ENCODE measurements at regions not wholly inside any gene's neighbourhood (a gene's known extent, or its start where the extent isn't known, plus 50 kb on each side); places are given as distances from the start of the nearest gene placed in this dataset.
"Not testable (repeated sequence)": the region's sequence is repeated elsewhere in the genome, so short reads cannot be mapped to it uniquely, and the experiment has no call there.

DNA sequence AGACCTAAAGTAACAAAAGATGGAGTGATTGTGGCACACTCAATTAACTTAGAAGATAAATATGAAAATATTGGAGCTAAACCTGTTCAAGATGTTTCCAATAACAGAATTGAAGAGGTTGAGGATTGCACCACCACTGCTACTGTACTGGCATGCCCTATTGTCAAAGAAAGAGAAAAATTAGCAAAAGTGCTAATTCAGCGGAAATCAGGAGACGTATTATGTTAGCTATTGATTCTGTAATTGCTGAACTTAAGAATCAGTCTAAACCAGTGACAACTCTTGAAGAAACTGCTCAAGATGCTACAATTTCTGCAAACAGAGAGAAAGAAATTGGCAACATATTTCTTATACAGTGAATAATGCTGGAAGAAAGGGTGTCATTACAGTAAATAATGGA, 754.4 kb downstream of the CDH18 start:
- DNase-seq (ENCODE audit: low spot score) = no peak

DNA sequence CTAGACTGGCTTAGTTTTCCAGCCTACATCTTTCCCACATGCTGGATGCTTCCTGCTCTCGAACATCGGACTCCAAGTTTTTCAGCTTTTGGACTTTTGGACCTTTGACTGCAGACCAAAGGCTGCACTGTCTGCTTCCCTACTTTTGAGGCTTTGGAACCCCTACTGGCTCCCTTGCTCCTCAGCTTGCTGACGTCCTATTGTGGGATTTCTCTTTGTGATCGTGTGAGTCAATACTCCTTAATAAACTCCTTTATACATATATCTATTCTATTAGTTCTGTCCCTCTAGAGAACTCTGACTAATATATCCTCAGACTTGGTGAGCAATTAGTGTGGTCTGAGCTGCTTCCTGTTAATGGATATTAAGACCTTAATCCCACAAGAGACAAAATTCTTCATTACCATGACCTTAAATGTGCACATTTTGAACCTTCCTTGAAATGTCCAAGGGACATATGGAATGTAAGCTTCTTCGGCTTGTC, 752.9 kb downstream of the CDH18 start:
- DNase-seq (ENCODE audit: low spot score) = no peak

DNA sequence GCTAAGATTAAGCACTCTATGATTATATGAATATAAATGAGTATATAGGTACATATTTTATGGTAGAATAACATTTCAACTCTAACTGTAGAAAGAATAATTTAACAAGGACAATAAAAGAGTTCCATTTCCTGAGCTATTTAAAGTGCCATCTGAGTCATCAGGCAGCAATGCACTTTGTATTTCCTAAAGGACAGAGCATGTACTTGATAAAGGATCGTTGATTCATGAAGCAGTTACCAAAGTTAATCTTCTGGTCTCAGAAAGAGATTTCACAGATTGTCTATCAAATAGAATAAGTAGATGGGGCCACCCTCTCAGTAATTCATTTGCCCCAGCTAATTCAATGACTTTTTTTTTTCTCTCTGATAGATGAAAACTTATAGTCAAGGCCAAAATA, 747.8 kb downstream of the CDH18 start:
- no peak for DNase-seq (ENCODE audit: low spot score)

DNA sequence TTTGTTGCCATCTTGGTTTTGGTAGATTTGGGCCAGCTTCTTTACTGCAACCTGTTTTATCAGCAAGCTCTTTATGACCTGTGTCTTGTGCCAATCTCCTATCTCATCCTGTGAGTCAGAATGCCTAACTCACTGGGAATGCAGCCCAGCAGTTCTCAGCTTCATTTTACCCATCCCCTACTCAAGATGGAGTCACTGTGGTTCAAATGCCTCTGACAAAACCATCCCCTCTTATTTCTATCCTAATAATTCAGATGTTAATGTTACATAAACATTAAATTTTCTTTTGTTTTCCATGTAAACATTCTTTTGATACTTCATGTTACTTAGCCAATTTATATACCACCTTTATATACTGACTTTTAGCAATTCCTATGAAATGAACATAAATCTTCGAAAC, 746.3 kb downstream of the CDH18 start:
- DNase-seq (ENCODE audit: low spot score) = no peak

DNA sequence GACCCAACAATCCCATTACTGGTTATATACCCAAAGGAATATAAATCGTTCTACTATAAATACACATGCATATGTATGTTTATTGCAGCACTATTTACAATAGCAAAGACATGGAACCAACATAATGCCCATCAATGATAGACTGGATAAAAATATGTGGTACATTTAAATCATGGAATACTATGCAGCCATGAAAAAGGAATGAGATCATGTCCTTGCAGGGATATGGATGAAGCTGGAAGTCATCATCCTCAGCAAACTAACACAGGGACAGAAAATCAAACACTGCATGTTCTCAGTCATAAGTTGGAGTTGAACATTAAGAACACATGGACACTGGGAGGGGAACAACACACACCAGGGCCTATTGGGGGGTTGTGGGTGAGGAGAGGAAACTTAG, 741.8 kb downstream of the CDH18 start:
- not testable (repeated sequence) for DNase-seq (ENCODE audit: low spot score)

DNA sequence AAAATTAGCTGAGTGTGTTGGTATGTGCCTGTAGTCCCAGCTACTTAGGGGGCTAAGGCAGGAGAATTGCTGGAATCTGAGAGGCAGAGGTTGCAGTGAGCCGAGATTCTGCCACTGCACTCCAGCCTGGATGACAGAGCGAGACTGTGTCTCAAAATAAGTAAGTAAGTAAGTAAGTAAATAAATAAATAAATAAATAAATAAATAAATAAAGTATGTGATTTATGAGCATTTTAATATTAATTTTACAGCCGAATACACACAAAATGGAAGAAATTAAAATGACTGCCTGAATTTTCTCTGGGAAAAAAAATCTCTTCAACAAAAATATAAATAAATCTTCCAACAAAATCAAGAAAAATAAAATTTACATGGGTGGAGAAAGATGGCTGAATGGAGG, 740.7 kb downstream of the CDH18 start:
- no peak for DNase-seq (ENCODE audit: low spot score)

DNA sequence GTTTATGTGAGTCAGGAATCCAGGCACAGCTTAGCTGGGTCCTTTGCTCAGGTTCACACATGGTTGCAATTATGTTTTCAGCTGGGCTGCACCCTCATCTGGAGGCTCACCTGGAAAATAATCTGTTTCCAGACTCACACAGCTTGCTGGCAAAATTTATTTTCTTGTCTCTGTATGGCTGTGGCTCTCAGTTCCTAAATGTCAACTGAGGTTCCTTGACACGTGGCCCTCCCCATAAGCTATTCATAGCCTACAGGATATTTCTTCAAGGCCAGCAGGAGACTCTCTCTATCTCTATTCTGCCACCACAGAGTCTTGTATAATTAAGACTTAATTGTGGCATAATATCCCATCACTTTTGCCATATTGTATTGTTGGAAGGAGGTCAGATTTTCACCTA, 732.0 kb downstream of the CDH18 start:
- DNase-seq (ENCODE audit: low spot score) = no peak

DNA sequence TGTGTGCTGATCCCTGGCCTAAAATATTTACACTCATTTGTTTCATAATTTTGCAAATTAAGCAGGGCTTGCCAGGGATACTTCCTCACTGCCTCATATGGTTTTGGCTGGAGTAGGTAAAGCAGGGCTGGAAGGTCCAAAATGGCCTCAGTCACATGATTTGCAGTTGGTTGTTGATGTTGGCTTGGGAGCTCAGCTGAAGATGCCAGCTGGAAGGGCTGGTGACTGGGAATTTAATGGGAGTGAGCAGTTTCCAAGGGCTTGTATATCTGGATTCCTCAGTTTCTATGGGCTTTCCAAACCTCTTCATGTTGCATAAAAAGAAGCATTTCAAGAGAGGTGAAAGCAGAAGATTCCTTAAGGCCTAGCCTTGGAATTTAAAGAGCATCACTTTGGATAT, 729.3 kb downstream of the CDH18 start:
- no peak for DNase-seq (ENCODE audit: low spot score)

DNA sequence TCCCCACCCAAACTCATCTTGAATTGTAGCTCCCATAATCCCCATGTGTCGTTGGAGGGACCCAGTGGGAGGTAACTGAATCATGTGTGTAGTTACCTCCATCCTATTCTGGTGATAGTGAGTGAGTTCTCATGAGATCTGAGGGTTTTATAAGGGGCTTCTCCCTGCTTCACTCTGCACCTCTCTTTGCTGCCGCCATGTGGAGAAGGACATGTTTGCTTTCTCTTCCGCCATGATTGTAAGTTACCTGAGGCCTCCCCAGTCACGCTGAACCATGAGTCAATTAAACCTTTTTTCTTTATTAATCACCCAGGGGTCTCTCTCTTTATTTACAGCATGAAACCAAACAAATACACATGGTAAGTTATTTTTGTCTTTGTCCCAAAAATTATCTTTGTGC, 726.1 kb downstream of the CDH18 start:
- no peak for DNase-seq (ENCODE audit: low spot score)

DNA sequence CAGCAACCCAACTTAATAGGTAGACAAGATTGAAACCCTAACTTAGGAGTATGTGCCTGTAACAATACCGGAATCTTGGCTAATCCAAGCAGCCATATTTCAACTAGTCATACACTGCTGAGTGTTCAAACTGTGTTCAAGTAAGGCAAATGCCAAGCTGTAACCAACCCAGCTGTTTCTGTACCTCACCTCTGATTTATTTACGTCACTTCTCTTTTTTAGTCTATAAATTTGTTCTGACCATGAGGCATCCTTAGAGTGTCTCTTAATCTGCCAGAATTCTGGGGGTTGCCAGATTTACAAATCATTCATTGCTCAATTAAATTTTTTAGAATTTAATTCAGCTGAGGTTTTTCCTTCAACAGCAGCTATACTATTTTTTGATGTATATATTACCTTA, 723.2 kb downstream of the CDH18 start:
- DNase-seq (ENCODE audit: low spot score) = no peak

DNA sequence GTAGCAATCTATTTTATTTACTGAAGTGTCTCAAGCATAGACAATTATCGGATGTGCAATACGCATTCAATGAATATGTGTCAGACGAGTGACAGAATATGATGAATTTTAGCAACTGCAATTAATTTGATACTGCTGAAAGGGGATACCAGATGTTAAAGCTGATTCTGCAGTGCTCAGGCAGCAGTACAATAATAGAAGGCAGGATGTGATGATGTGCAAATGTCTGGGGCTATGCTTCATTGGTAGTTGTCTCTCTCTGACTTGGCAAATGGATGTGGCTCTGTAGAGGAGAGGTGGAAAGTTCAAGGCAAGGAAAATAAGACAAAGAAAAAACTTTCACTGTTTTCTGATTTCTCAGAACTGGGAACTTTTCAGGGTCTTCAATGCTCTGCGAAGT, 721.2 kb downstream of the CDH18 start:
- no peak for DNase-seq (ENCODE audit: low spot score)

DNA sequence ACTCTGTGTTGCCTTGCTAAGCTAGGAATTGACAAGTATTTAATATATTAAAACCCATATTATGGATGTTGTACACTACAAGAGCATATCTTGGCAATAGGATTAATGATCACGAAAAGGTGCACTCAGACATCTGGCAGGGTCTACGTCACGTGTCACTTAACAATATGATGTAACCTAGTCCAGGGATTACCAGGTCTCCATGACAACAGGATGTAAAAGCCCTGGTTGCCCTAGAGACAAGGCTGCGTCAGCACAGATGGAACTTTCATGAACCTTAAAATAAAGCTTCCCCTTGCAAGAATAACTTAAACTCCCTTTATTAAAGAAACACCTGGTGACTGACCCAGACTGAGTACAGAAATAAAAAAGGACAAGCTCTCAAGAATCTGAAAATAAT, 717.8 kb downstream of the CDH18 start:
- DNase-seq (ENCODE audit: low spot score) = no peak

DNA sequence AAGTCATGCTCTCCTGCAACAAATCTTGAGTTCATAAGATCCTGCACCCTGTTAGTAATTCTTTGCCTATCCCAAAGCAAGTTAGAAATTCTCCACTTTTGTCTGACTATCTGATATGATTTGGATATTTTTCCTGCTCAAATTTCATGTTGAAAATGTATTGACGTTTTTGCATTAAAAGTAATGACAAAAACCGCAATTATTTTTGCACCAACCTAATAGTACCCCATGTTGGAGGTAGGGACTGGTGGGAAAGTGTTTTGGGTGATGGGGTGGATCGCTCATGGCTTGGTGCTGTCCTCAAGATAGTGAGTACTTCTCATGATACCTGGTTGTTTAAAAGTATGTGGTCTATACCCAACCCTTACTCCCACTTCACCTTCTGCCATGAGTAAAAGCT, 713.4 kb downstream of the CDH18 start:
- no peak for DNase-seq (ENCODE audit: low spot score)

DNA sequence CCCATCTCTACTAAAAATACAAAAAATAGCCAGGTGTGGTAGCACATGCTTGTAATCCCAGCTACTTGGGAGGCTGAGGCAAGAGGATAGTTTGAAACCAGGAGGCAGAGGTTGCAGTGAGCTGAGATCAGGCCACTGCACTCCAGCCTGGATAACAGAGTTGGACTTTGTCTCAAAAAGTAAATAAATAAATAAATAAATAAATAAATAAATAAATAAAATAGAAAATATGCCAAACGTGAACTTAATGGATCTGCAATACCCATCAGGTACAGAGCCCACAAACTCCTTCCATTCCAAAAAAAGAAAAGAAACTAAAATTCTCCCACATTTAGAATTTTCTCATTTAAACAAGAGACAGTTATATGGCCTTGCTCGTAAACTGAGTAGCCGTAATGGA, 702.7 kb downstream of the CDH18 start:
- DNase-seq (ENCODE audit: low spot score) = no peak

DNA sequence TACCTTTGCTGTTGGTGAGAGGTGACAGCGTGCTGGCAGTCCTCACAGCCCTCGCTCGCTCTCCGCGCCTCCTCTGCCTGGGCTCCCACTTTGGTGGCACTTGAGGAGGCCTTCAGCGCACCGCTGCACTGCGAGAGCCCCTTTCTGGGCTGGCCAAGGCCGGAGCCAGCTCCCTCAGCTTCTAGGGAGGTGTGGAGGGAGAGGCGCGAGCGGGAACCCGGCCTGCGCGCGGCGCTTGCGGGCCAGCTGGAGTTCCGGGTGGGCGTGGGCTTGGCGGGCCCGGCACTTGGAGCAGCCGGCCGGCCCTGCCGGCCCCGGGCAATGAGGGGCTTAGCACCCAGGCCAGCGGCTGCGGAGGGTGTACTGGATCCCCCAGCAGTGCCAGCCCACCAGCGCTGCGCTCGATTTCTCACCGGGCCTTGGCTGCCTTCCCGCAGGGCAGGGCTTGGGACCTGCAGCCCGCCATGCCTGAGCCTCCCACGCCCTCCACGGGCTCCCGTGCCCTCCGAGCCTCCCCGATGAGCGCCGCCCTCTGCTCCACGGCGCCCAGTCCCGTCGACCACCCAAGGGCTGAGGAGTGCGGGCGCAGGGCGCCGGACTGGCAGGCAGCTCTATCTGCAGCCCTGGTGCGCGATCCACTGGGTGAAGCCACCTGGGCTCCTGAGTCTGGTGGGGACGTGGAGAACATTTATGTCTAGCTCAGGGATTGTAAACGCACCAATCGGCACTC, 700.3 kb downstream of the CDH18 start:
- not testable (repeated sequence) for DNase-seq (ENCODE audit: low spot score)

DNA sequence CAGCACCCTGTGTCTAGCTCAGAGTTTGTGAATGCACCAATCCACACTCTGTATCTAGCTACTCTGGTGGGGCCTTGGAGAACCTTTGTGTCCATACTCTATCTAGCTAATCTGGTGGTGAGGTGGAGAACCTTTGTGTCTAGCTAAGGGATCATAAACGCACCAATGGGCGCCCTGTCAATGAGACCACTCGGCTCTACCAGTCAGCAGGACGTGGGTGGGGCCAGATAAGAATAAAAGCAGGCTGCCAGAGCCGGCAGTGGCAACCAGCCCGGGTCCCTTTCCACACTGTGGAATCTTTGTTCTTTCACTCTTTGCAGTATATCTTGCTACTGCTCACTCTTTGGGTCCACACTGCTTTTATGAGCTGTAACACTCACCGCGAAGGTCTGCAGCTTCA, 699.7 kb downstream of the CDH18 start:
- not testable (repeated sequence) for DNase-seq (ENCODE audit: low spot score)

DNA sequence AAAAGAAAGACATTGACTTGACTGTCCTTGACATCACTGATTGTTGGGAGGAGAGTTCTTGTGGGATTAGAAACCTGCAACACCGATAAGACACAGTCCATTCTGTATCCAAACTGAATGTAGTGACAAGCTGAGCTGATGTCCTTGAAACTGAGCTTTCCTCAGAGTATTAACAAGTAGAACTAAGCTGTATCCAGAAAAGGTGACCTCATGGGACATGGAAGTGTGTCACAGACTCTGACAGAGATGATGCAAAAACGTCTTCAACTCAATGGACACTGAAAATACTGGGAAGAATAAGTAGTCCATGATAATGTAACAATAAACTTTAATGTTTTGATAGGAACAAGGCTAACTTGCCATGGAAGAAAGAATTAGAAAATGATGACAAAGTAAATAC, 690.1 kb downstream of the CDH18 start:
- DNase-seq (ENCODE audit: low spot score) = no peak

DNA sequence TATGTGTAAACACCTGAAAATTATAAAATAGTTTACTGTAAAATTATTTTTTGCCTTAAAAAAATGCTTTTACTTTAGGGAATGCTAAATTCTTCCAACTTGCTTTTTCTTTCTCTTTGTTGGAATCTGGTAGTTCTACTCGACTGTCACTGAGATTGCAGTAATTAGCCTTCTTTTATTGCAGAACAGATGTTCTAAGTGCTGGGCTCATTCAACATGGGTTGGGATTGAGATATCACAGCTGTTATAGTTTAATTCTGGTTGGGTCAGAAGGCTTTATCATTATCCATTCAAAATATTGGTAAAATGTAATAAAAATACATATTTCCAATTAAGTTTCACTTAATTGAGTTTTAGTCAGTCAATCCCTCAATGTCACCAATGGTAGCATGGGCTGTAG, 686.7 kb downstream of the CDH18 start:
- no peak for DNase-seq (ENCODE audit: low spot score)

DNA sequence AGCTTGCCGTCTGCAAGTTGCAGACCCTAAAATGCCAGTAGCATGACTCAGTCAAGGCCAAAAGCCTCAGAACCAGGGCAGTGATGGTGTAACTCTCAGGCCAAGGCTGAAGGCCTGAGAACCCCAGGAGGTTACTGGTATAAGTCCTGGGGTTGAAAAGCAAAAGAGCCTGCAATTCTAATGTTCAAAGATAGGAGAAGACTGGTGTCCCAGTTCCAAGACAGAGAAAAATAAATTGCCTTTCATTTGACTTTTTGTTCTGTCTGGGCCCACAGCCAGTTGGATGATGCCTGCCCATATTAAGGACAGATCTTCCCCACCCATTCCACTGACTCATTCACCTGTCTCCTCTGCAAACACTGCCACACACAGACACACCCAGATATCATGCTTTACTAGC, 673.2 kb downstream of the CDH18 start:
- DNase-seq (ENCODE audit: low spot score) = no peak

DNA sequence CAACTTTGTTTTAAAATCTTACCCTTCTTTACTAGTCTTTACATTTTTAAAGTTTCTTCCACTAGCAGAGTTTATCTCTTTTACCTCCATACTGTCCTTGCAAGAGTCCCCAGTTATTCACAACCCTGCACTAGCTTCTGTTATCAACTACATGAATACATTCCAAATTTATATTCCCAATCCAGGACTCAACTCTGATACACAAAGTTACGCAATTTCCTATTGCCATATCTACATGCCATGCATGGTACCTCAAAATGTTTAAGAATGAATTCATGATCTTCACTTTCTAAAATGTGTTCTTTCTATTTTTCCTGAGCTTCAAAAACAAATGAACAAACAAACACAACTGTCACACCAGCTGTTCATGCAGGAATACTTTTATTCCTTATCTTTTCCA, 668.7 kb downstream of the CDH18 start:
- no peak for DNase-seq (ENCODE audit: low spot score)

DNA sequence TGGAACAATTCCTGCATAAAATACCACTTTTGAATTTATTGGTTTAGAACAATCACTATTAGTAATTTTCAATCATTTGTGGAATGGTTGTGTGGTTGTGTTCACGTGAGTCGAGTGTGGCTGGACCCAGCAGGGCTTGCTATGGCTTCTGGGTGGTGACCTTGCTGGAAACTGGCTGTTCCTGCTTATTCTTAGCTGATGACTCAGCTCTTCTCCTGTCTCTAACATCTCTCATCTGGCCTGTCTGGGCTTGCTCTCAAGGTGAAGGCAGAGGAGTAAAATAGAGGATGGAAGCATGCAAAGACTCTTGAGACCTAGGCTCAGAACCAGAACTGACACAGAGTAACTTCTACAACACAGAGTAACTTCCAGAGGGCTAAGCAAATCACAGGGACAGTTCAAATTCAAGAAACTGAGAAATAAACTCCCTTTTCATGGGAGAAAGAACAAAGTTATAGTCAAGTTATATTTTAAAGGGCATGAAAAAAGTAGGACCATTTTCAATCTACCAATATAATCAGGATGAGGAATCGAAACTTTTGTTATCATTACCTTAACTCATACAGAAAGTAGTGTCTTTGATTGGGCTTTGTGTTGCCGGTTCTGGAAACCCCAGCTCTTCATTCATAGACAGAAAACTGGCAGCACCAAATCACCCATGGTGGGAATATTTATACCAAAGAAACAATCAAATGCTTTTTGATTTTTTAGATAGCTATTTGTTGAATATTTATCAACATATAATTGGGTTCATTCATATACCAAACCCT, 665.1 kb downstream of the CDH18 start:
- no peak for DNase-seq (ENCODE audit: low spot score)

DNA sequence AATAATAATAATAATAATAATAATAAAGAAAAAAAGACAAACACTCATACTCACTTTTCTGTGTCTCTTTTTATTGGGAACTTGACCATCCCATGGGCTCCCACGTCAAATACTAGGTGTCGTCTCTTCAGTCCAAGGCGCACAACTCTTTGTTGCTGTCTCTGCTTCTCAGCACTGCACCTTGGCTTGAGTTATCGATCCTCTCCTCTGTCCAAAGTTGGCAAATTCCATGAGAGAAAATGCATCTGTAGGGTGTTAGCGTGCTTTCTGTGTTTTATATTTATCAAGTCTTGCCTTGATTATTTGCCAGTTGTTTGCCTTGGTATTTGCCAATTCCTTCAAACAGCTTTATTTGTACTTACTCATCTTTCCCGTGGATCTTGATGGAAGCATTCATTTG, 653.7 kb downstream of the CDH18 start:
- DNase-seq (ENCODE audit: low spot score) = no peak

DNA sequence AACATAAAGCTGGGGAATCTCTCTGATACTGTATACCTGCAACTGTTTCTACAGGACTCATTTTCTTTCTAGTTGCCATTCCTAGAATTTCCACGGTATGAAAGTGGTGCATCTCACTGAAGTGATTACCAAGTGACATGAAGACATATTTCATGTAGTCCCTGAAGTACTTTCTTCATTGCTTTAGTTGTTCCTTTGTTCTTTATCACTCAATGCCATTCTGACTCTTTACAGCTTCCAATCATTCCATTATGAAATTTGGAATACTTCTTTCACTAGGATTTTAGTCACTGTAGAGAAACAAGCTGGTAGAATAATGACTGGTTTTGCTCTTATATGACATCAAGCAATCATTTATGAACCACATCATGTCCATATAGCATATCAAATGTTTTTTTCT, 645.1 kb downstream of the CDH18 start:
- DNase-seq (ENCODE audit: low spot score) = no peak

DNA sequence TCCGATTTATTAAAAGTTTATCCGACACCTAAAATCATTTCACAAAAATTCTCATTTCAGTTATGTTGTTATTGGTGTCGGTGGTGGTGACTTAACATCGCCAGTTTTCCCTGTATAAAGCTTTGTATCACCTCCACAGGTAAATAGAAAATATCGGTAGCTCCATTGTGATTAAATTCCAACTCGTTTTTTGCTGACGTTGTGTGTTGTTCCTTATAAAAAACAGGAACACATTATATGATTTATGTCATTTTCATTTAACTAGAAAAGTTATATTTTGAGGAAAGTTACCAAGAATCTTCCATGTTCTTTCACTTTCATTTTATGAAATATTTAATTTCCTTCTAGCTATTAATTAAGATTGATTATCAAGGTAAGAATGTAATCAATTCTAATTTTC, 635.9 kb downstream of the CDH18 start:
- no peak for DNase-seq (ENCODE audit: low spot score)
